Coronary artery (tissue), 2 donors: ENCODE measurements at regions not wholly inside any gene's neighbourhood (a gene's known extent, or its start where the extent isn't known, plus 50 kb on each side); places are given as distances from the start of the nearest gene placed in this dataset.

Experiments used
- DNase-seq: peaks from one replicate; pipeline ENCODE4 v3.0.0-alpha.2; 2017; ENCODE audit warnings: low spot score
- H3K27ac ChIP-seq, 2 donors: fragments of 200-600 bp; sonication (generic); one replicate each; pipeline ENCODE4 v1.5.1; 2016 to 2019
- H3K4me3 ChIP-seq: fragments of 200-600 bp; sonication (generic); 2 replicates; pipeline ENCODE4 v1.5.1; 2016; ENCODE audit warnings: mild to moderate bottlenecking, moderate library complexity
- TF ChIP-seq, protein P1 (sequence below): fragments of 200-600 bp; sonication (generic); IDR thresholded peaks from one replicate; pipeline ENCODE4 v1.5.1; 2019; ENCODE audit warnings: antibody characterized with exemption

DNA sequence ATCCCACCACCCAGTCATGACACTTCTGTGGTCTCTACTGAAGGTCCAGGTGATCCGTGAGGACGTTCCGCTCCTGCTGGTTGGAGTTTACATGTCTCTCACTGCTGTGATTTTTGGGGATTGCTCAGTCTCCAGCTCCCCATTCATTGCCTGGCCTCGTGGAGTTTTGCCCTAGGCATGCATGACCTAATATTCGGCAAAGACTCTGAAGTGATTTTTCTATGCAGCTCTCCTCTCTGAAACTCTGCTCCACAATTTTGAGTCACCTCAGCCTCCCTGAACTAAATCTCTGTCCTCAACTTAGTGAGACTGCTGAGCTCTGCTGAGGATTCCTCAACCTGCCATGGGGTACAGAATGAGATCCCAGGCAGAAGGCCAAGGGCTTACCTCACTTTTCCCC, 174.4 kb upstream of the FGGY start:
- no peak overlapping the region for H3K27ac ChIP-seq
- no peak overlapping the region for H3K4me3 ChIP-seq
- DNase-seq = no peak
- TF ChIP-seq, protein P1, sequence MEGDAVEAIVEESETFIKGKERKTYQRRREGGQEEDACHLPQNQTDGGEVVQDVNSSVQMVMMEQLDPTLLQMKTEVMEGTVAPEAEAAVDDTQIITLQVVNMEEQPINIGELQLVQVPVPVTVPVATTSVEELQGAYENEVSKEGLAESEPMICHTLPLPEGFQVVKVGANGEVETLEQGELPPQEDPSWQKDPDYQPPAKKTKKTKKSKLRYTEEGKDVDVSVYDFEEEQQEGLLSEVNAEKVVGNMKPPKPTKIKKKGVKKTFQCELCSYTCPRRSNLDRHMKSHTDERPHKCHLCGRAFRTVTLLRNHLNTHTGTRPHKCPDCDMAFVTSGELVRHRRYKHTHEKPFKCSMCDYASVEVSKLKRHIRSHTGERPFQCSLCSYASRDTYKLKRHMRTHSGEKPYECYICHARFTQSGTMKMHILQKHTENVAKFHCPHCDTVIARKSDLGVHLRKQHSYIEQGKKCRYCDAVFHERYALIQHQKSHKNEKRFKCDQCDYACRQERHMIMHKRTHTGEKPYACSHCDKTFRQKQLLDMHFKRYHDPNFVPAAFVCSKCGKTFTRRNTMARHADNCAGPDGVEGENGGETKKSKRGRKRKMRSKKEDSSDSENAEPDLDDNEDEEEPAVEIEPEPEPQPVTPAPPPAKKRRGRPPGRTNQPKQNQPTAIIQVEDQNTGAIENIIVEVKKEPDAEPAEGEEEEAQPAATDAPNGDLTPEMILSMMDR = no peak

- Histone ChIP-seq H3K4me3 (no peak overlapping the region), H3K27ac (no peak overlapping the region)
- TF ChIP-seq, protein P1 = no peak
- no peak for DNase-seq
These were observed 173.7 kb upstream of the FGGY start for GRCh38 chr1:59123081-59123681.

DNA sequence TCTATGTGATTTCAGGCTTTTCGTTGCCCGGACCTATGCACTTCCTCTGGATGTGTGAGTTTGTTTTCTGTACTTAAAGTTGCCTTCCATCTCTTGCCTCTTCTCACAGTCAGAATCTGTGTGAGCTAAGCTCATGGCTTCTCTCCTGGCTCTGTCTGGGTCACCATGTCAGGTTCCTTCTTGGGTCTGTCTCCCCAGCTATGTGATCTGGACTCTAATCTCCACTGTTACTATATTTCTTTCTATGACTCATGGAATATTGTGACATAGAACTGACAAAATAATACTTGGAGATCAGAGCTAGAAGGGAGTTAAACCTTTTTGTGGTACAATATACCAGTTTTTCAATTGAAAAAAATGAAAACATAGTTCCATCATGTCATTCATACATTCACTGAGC, 172.7 kb upstream of the FGGY start:
- DNase-seq = no peak
- Histone ChIP-seq H3K27ac (no peak overlapping the region), H3K4me3 (no peak overlapping the region)
- TF ChIP-seq, protein P1 = no peak

GRCh38 chr1:59125154-59125553, 171.7 kb upstream of the FGGY start:
- H3K27ac ChIP-seq = no peak overlapping the region
- H3K4me3 ChIP-seq = no peak overlapping the region
- DNase-seq = no peak
- TF ChIP-seq, protein P1 = no peak

- TF ChIP-seq, protein P1 = no peak
- Histone ChIP-seq H3K4me3 (no peak overlapping the region), H3K27ac (no peak overlapping the region)
- DNase-seq = no peak
These were observed 171.1 kb upstream of the FGGY start for GRCh38 chr1:59125676-59126320.

GRCh38 chr1:59126366-59126765, 170.5 kb upstream of the FGGY start:
- no peak for DNase-seq
- TF ChIP-seq, protein P1 = no peak
- Histone ChIP-seq H3K27ac (no peak overlapping the region), H3K4me3 (no peak overlapping the region)

DNA sequence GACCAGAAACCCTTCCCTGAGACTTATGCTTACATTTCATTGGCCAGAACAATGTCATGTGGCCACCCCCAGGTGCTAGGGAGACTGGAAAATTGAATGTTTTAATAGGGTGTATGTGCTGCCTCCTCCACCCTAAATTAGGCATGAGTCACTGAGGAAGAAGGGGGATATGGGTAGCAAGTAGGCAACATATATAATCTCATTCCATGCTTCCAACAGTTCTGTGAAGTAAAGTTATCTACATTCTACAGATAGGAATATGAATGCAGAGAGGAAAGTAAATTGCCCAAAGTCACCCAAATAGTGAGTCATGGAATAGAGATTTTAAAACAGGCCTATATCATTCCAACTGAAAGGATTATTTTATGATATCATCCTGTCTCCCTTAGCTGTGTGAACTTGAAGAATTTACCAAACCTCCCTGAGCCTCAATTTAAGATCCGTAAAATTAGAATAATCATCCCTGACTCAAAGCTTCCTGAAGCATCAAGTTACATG, 168.6 kb upstream of the FGGY start:
- no peak overlapping the region for H3K27ac ChIP-seq
- no peak for DNase-seq
- TF ChIP-seq, protein P1 = no peak
- H3K4me3 ChIP-seq = no peak overlapping the region
